BE2C (cell line): ENCODE measurements at regions not wholly inside any gene's neighbourhood (a gene's known extent, or its start where the extent isn't known, plus 50 kb on each side); places are given as distances from the start of the nearest gene placed in this dataset.

ENCODE experiments used
- DNase-seq: peaks from one replicate; pipeline ENCODE4 v3.0.0-alpha.2; 2020
- H3K27me3 ChIP-seq: fragments of 250-450 bp; sonication (Bioruptor Pico); 2 replicates; pipeline ENCODE4 v1.5.1; 2020; ENCODE audit warnings: mild to moderate bottlenecking
- H3K36me3 ChIP-seq: fragments of 250-450 bp; sonication (Bioruptor Pico); 2 replicates; pipeline ENCODE4 v1.5.1; 2020; ENCODE audit warnings: mild to moderate bottlenecking
- H3K4me1 ChIP-seq: fragments of 250-450 bp; sonication (Bioruptor Pico); 2 replicates; pipeline ENCODE4 v1.5.1; 2020
- H3K4me3 ChIP-seq: 2 replicates; pipeline ENCODE4 v1.5.1; 2011; ENCODE audit warnings: low read depth, low read length
- H3K9me3 ChIP-seq: fragments of 250-450 bp; sonication (Bioruptor Pico); 2 replicates; pipeline ENCODE4 v1.5.1; 2020
- CTCF ChIP-seq: IDR thresholded peaks from 2 replicates; pipeline ENCODE4 v1.5.1; 2012; ENCODE audit warnings: mild to moderate bottlenecking, low read depth, low read length

GRCh38 chr1:213659580-213660547 lies 327.9 kb upstream of the PROX1 start:
- no peaks in the 10 kb centered on the region for H3K4me1 ChIP-seq
- no peaks in the 10 kb centered on the region for H3K36me3 ChIP-seq
- no peaks in the 10 kb centered on the region for H3K9me3 ChIP-seq
- no peaks in the 10 kb centered on the region for H3K27me3 ChIP-seq
- DNase-seq = no peak
- no peak overlapping the region for H3K4me3 ChIP-seq
- no peak for TF ChIP-seq CTCF

GRCh38 chr1:213661302-213661701 lies 326.5 kb upstream of the PROX1 start:
- H3K4me1 ChIP-seq = no peaks in the 10 kb centered on the region
- no peaks in the 10 kb centered on the region for H3K9me3 ChIP-seq
- H3K27me3 ChIP-seq = no peaks in the 10 kb centered on the region
- H3K4me3 ChIP-seq = no peak overlapping the region
- no peaks in the 10 kb centered on the region for H3K36me3 ChIP-seq
- no peak for TF ChIP-seq CTCF
- DNase-seq = no peak

GRCh38 chr1:213666113-213666512 lies 321.7 kb upstream of the PROX1 start:
- no peak for TF ChIP-seq CTCF
- no peaks in the 10 kb centered on the region for H3K4me1 ChIP-seq
- DNase-seq = no peak

GRCh38 chr1:213666922-213667321 lies 320.9 kb upstream of the PROX1 start:
- TF ChIP-seq CTCF = no peak
- H3K27me3 ChIP-seq = no peaks in the 10 kb centered on the region
- H3K9me3 ChIP-seq = no peaks in the 10 kb centered on the region
- H3K4me3 ChIP-seq = no peak overlapping the region
- no peaks in the 10 kb centered on the region for H3K36me3 ChIP-seq
- DNase-seq = no peak
- no peaks in the 10 kb centered on the region for H3K4me1 ChIP-seq

More at GRCh38 chr1:213666113-213666512, 321.7 kb upstream of the PROX1 start:
- H3K36me3 ChIP-seq = no peaks in the 10 kb centered on the region
- no peak overlapping the region for H3K4me3 ChIP-seq
- no peaks in the 10 kb centered on the region for H3K27me3 ChIP-seq
- H3K9me3 ChIP-seq = no peaks in the 10 kb centered on the region

GRCh38 chr1:213669512-213669911 lies 318.3 kb upstream of the PROX1 start:
- Histone ChIP-seq H3K4me3 (no peak overlapping the region), H3K27me3 (no peaks in the 10 kb centered on the region), H3K36me3 (no peaks in the 10 kb centered on the region), H3K9me3 (no peaks in the 10 kb centered on the region), H3K4me1 (no peaks in the 10 kb centered on the region)
- no peak for DNase-seq
- no peak for TF ChIP-seq CTCF
